ENCODE measurements at regions not wholly inside any gene's neighbourhood (a gene's known extent, or its start where the extent isn't known, plus 50 kb on each side); places are given as distances from the start of the nearest gene placed in this dataset.
A peak's percentile ranks its signal among the peaks of the same experiment; 100 is the strongest.

GRCh38 chr16:59295993-59296736 is 562.0 kb upstream of the GOT2 start:
- Mint-ChIP-seq H3K4me3 (no peak overlapping the region), H3K4me1 (ENCODE audit: low read depth) (no peaks in the 10 kb centered on the region), H3K27ac (no peak overlapping the region), H3K9me3 (peaks cover 5% of the 10 kb centered on the region), H3K36me3 (ENCODE audit: low read depth) (no peaks in the 10 kb centered on the region), H3K27me3 (no peaks in the 10 kb centered on the region)

GRCh38 chr16:59295474-59295873 is 561.4 kb upstream of the GOT2 start:
- no peak overlapping the region for H3K4me3 Mint-ChIP-seq
- no peaks in the 10 kb centered on the region for H3K4me1 Mint-ChIP-seq (ENCODE audit: low read depth)
- peaks cover 5% of the 10 kb centered on the region for H3K9me3 Mint-ChIP-seq
- no peaks in the 10 kb centered on the region for H3K36me3 Mint-ChIP-seq (ENCODE audit: low read depth)
- no peak overlapping the region for H3K27ac Mint-ChIP-seq
- no peaks in the 10 kb centered on the region for H3K27me3 Mint-ChIP-seq

DNA sequence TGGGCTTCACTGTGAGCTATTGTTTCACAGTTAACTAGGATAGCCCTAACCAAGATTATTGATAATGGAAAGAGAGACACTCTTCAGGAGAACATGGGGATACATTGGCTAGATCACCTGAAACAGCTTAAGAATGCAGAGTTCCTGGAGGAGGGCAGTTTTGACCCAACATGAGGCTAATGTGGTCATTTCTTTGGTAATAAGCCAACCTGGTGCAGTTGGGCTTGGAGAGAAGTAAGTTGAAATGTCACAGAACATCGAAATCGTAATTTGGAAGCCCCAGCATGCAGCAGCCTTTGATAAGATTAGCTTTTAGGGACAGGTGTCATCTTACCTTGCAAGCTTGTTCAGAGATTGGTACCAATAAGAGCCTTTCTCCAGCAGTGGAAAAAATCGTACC is 556.6 kb upstream of the GOT2 start:
- peaks cover 14% of the 10 kb centered on the region for H3K9me3 Mint-ChIP-seq
- no peaks in the 10 kb centered on the region for H3K27me3 Mint-ChIP-seq
- no peaks in the 10 kb centered on the region for H3K36me3 Mint-ChIP-seq (ENCODE audit: low read depth)

GRCh38 chr16:59289151-59289550 is 555.0 kb upstream of the GOT2 start:
- Mint-ChIP-seq H3K4me3 (no peak overlapping the region), H3K27me3 (no peaks in the 10 kb centered on the region), H3K4me1 (ENCODE audit: low read depth) (no peaks in the 10 kb centered on the region), H3K27ac (no peak overlapping the region), H3K9me3 (peaks cover 9% of the 10 kb centered on the region), H3K36me3 (ENCODE audit: low read depth) (no peaks in the 10 kb centered on the region)

More for the DNA sequence above, 556.6 kb upstream of the GOT2 start:
- H3K4me1 Mint-ChIP-seq (ENCODE audit: low read depth), result no peaks in the 10 kb centered on the region
- no peak overlapping the region for H3K27ac Mint-ChIP-seq
- H3K4me3 Mint-ChIP-seq, result no peak overlapping the region

- no peaks in the 10 kb centered on the region for H3K27me3 Mint-ChIP-seq
- no peaks in the 10 kb centered on the region for H3K4me1 Mint-ChIP-seq (ENCODE audit: low read depth)
- H3K9me3 Mint-ChIP-seq, result peaks cover 2% of the 10 kb centered on the region
- H3K4me3 Mint-ChIP-seq, result no peak overlapping the region
- H3K36me3 Mint-ChIP-seq (ENCODE audit: low read depth), result no peaks in the 10 kb centered on the region
- H3K27ac Mint-ChIP-seq, result no peak overlapping the region
Observed at GRCh38 chr16:59274141-59274540, 540.0 kb upstream of the GOT2 start.

GRCh38 chr16:59263955-59264354 is 529.8 kb upstream of the GOT2 start:
- Mint-ChIP-seq H3K9me3 (no peaks in the 10 kb centered on the region), H3K4me3 (no peak overlapping the region), H3K27ac (no peak overlapping the region), H3K4me1 (ENCODE audit: low read depth) (peaks cover 18% of the 10 kb centered on the region), H3K36me3 (ENCODE audit: low read depth) (no peaks in the 10 kb centered on the region), H3K27me3 (no peaks in the 10 kb centered on the region)

DNA sequence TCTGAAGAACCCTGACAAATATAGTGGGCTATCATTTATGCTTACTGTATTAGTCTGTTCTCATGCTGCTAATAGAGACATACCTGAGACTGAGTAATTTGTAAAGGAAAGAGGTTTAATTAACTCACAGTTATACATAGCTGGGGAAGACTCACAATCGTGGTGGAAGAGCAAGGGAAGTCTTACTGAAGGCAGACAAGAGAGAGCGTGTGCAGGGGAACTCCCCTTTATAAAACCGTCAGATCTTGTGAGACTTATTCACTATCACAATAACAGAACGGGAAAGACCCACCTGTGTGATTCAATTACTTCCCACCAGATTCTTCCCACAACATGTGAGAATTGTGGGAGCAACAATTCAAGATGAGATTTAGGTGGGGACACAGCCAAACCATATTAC is 526.8 kb upstream of the GOT2 start:
- no peak overlapping the region for H3K4me3 Mint-ChIP-seq

DNA sequence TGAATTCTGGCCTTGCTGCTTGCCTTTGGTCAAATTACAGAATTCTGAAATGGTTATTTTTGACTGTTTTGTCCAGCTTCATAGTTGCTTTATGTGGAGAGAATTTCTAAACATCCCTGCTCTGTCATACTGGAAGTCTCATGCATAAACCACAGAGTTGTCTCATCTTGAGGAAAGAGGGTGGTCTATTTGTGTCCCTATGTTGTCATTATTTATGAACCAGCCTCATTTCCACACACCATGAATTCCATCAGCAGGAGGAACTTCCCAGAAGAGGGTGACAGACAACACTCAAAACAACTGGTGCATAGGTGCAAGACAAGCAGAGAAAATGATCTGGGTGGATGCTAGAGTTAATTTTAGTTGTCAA is 525.8 kb upstream of the GOT2 start:
- H3K9me3 Mint-ChIP-seq, result no peaks in the 10 kb centered on the region
- H3K4me1 Mint-ChIP-seq (ENCODE audit: low read depth), result peaks cover 20% of the 10 kb centered on the region
- H3K27me3 Mint-ChIP-seq, result no peaks in the 10 kb centered on the region
- no peak overlapping the region for H3K27ac Mint-ChIP-seq
- H3K36me3 Mint-ChIP-seq (ENCODE audit: low read depth), result no peaks in the 10 kb centered on the region
- H3K4me3 Mint-ChIP-seq, result no peak overlapping the region

More for the DNA sequence above, 526.8 kb upstream of the GOT2 start:
- H3K9me3 Mint-ChIP-seq, result no peaks in the 10 kb centered on the region
- no peak overlapping the region for H3K27ac Mint-ChIP-seq
- H3K36me3 Mint-ChIP-seq (ENCODE audit: low read depth), result no peaks in the 10 kb centered on the region
- H3K4me1 Mint-ChIP-seq (ENCODE audit: low read depth), result peaks cover 20% of the 10 kb centered on the region
- H3K27me3 Mint-ChIP-seq, result no peaks in the 10 kb centered on the region

- Mint-ChIP-seq H3K27ac (peak overlapping the region; percentile 26), H3K27me3 (no peaks in the 10 kb centered on the region), H3K36me3 (ENCODE audit: low read depth) (no peaks in the 10 kb centered on the region), H3K4me1 (ENCODE audit: low read depth) (peaks cover 20% of the 10 kb centered on the region), H3K4me3 (peak overlapping the region; percentile 53), H3K9me3 (no peaks in the 10 kb centered on the region)
Observed at GRCh38 chr16:59259074-59259949, 525.2 kb upstream of the GOT2 start.

DNA sequence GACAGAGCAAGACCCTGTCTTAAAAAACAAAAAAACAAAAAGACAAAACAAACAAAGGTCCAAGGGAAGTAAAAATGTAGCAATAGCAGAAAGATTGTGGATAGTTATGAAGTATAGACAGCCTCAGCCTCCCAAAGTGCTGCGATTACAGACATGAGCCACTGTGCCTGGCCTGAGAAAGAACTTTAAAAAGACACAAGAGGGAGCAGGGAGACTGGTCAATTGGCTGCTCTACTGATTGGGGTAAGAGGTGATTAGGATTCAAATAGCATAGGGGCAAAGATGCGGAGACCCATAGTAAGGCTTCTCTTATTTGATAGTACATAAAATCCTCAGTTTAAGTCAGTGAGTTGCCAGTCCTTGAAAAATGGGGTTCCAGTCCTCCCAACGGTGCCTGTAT is 518.2 kb upstream of the GOT2 start:
- no peaks in the 10 kb centered on the region for H3K36me3 Mint-ChIP-seq (ENCODE audit: low read depth)
- H3K27me3 Mint-ChIP-seq, result no peaks in the 10 kb centered on the region
- no peaks in the 10 kb centered on the region for H3K4me1 Mint-ChIP-seq (ENCODE audit: low read depth)

DNA sequence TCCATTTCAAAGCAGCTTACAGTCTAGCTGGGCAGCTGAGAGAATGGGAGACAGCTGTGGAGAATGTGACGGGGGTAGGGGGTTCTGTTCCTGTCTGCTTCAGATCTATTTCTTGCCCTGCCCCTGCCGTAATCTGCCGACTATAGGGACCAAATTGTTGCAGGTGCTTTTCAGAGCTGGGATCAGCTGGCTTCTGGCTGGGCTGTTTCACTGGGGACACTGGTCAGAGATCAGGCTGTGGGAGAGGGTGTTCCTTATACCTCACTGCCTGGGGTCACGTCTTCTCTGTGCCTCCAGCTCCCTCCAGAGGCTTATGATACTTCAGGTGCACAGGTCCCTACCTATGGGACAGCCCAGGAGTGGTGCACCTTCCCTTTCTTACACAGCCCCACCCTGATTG is 514.9 kb upstream of the GOT2 start:
- Mint-ChIP-seq H3K4me3 (no peak overlapping the region), H3K9me3 (no peaks in the 10 kb centered on the region), H3K36me3 (ENCODE audit: low read depth) (no peaks in the 10 kb centered on the region), H3K27me3 (no peaks in the 10 kb centered on the region), H3K27ac (no peak overlapping the region), H3K4me1 (ENCODE audit: low read depth) (no peaks in the 10 kb centered on the region)

More for the DNA sequence above, 518.2 kb upstream of the GOT2 start:
- no peak overlapping the region for H3K4me3 Mint-ChIP-seq
- H3K9me3 Mint-ChIP-seq, result no peaks in the 10 kb centered on the region
- H3K27ac Mint-ChIP-seq, result no peak overlapping the region

DNA sequence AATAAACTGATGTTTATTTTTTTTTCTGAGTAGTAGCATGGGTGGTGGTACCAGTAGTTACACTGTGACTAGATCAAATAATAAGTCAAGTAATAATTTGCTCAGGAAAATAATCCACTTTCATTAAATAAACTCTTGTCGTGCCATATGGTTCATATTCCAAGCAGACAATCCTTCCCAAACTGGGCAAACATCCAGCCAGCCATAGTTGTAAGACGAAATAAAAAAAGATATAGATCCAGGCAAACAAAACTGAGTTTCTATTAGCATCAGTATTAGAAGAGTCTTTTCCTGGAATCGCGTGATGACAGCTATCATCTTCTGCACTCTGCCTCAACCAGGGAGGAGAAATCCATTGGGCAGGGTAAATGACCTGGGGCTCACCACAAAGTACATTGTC is 508.4 kb upstream of the GOT2 start:
- no peaks in the 10 kb centered on the region for H3K4me1 Mint-ChIP-seq (ENCODE audit: low read depth)
- no peak overlapping the region for H3K27ac Mint-ChIP-seq
- H3K4me3 Mint-ChIP-seq, result no peak overlapping the region
- H3K9me3 Mint-ChIP-seq, result peaks cover 4% of the 10 kb centered on the region
- no peaks in the 10 kb centered on the region for H3K36me3 Mint-ChIP-seq (ENCODE audit: low read depth)
- no peaks in the 10 kb centered on the region for H3K27me3 Mint-ChIP-seq

GRCh38 chr16:59238246-59238645 is 504.1 kb upstream of the GOT2 start:
- Mint-ChIP-seq H3K4me1 (ENCODE audit: low read depth) (no peaks in the 10 kb centered on the region), H3K4me3 (no peak overlapping the region), H3K36me3 (ENCODE audit: low read depth) (no peaks in the 10 kb centered on the region), H3K27me3 (no peaks in the 10 kb centered on the region), H3K27ac (no peak overlapping the region), H3K9me3 (peaks cover 4% of the 10 kb centered on the region)

DNA sequence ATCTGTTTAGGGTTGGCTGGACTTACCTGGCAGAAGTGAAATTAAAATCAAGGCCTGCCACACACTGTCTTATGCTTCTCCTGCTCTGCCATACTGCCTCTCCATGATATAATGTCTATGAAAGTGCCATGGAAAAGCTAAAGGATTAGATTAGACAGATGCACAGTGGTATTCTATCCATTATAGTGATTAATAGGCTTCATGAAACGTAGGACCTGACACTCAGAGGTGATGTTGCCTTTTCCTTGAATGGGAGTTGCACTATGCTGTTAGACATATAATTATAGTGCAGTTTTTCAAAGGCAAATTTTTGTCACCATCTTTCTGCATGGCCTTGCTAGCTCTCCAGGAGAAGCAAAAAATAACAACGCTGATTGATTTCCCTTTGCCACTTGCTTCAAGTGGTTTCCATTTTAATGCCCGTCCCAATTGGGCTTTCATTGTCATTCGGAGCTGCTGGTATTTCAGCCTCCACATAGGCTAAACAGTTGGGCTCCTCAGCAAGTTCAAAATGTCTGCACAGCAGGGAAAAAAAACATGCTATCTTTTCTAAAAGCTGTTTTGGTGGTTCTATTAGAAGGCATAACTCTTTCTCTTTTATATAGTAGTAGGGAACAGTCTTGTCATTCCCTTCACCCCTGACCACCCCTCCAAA is 502.8 kb upstream of the GOT2 start:
- H3K9me3 Mint-ChIP-seq, result peaks cover 4% of the 10 kb centered on the region
- no peaks in the 10 kb centered on the region for H3K4me1 Mint-ChIP-seq (ENCODE audit: low read depth)
- H3K27me3 Mint-ChIP-seq, result no peaks in the 10 kb centered on the region
- no peak overlapping the region for H3K27ac Mint-ChIP-seq
- no peaks in the 10 kb centered on the region for H3K36me3 Mint-ChIP-seq (ENCODE audit: low read depth)
- no peak overlapping the region for H3K4me3 Mint-ChIP-seq

- Mint-ChIP-seq H3K27ac (no peak overlapping the region), H3K4me3 (no peak overlapping the region), H3K27me3 (no peaks in the 10 kb centered on the region), H3K36me3 (ENCODE audit: low read depth) (no peaks in the 10 kb centered on the region), H3K4me1 (ENCODE audit: low read depth) (no peaks in the 10 kb centered on the region), H3K9me3 (no peaks in the 10 kb centered on the region)
Observed at GRCh38 chr16:59224401-59224800, 490.3 kb upstream of the GOT2 start.
